Stimulated activated CD4-positive, alpha-beta T cell treated with anti-CD3 and anti-CD28 coated beads, Interleukin-1b, Interleukin-23, amount 100 ng/mL, for 4 hours (primary cell): ENCODE measurements at regions not wholly inside any gene's neighbourhood (a gene's known extent, or its start where the extent isn't known, plus 50 kb on each side); places are given as distances from the start of the nearest gene placed in this dataset.

ENCODE experiments used
- DNase-seq, 2 donors: peaks; one replicate each; pipeline ENCODE4 v3.0.0-alpha.2; 2020; ENCODE audit warnings: low read depth in 2 of 2

DNA sequence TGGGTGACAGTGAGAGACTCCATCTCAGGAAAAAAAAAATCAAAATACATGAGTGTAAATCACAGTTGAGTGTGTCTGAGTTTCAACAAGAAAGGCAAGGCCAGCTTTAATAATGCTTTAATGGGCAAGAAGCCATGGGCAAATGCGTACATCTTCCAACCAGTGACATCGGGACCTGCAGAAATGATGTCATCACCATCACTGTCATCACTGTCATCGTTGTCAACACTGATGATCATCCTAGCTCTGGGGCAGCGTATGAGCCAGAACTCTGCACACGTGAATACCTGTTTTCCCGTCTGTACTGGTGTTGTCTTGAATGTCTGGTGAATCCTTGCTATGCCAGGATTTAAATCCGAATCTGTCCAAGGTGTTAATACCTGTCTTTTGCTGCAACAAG is 712.5 kb downstream of the BRD1 start:
- no peak for DNase-seq

DNA sequence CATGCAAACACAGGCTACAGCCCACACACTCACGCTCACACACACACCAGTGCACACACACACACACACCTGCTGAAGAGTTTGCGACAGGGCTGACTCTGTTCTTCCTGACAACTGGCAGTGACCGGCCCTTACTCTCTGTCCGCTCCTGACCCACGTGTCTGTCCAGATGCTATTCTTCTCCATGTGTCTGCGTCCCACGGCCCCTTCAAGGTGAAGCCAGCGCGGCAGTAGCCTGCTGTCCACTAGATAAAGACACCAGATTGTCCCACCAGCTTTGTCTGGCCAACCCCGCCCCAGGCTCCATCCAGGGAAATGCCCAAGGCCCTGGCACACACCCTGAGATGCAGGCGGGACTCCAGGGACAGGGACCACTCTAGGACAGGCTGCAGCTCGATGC is 713.9 kb downstream of the BRD1 start:
- no peak for DNase-seq

DNA sequence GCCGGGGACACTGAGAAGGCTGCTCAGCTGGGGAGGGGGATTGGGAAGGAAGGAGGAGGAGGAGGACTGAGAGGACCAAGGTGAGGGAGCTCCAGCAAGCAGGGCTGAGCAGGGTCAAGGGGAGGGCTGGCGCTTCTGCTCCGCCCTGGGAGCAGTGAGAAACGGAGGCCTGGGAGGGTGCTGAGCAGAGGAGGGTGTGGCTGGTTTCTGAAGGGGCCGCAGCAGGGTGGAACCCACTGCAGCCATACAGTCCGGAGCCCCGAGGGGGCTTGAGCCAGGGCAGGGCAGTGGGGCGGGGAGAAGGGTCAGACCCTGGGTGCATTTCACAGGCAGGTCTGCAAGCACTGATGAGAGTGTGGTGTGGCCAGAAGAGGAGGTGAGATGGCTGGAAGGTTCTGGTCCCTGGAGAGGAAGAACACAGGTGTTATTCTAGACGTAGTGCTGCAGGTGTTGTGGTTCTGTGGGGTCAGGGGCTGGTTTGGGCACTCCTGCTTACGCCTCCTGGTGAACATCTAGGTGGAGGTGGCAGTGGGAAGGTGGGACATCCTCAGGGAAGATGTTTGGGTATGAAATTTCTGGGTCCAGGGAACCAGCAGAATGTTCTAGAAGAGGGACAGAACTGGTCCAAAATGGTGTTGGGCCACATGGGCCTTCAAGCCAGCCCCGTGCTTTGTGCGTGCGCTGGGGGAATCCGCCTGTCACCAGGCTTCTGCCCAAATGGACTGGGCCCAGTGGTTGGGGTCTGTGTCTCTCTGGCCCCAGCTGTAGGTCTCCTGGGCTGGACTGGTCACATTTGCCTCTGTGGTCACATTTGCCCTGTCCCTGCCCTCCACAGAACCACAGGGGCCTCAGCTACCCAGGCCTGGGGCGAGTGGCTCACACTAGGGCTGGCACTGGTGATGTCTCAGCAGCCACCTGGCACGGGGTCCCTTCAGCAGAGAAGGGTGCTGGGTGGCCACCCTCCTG is 714.7 kb downstream of the BRD1 start:
- DNase-seq = no peak

DNA sequence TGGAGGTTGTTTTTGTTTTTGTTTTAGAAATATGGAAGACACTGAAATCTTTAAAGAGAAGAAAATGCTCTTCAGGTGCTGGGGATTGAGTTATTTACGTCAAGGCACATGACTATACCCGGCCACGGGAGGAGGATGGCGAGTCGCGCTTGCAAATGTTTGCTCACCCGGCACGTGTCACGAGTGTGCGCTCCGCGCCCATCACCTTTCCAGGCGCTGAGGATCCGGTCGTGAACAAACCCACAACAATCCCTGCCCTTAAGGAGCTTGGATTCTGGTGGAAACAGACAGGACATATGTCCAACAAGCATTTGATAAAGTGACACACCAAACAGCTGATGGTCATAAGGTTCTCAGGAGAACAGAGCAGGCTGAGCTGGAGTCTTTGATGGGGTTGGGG is 715.5 kb downstream of the BRD1 start:
- no peak for DNase-seq

DNA sequence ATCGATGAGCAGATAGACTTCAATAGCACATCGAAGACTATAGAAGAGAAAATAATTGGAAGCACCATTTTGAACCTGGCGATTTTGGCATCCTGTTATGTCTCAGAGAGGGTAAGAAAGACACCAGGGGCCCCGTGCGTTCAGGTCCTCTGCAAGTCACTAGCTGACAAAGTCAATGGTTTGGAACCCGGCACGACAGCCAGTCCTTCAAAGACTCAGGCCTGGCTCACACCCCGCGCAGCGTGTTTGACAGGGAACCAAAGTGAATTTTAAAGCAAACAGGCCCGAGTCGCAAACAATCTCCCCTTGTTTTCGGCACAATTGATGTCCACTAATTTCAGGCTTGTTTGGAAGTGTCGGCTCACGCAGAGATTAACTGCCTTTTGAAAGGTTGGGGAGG is 716.6 kb downstream of the BRD1 start:
- no peak for DNase-seq

DNA sequence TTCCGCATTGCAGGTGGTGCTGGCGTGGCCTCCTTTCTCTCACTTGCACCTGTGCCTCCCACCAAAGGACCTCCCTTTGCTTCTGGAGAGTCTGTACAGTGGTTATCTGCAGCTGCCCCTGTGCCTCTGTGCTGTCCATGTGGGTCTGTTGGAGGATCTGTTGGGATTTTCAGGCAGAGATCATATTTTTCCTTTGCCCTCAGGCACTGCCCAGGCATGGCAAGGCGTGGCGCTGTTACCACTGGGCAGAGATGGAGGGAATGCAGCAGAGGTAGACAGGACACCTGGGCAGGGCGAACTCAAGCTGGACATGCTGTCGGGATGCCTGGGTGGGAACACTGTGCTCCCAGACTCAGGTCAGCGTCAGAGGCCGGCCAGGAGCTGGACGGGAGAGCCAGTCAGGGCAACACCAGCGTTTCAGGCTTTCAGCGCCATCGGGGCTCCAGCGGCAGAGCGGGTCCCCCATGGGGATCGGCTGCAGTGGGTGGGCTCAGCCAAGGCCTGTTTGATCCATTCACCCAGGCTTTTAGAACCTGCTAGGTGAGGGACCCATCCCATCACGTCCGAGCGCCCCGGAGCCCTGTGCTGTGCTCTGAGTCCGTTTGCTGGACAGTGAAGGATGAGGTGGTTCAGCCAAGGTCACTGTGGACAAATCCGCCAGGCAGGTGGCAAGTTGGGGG is 718.9 kb downstream of the BRD1 start:
- no peak for DNase-seq

DNA sequence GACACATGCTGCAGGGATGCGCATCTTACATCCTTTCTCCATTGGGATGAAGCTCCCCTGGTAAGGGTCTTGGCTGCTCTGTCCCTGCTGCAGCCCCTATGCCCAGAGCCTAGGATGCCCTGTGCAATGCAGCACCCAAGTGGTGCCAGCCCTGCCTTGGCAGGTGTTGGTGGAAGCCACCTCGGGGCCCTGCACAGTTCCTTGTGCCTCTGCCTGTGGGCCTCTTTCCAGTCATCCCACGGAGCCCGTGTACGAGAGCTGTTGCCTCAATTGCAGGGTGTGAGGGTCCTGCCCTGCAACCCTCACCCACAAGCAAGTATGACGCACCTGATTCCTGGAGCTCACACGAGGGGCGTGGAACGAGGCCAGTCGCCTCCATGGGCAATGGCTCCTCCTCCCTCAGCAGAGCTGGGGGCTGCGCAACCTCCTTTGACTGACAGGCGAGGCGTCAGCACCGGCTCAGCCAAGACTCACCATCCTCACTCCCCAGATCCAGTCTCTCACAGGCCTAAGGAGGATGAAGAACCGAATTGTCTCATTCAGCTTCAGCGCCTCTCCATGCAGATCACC is 719.6 kb downstream of the BRD1 start:
- no peak for DNase-seq

DNA sequence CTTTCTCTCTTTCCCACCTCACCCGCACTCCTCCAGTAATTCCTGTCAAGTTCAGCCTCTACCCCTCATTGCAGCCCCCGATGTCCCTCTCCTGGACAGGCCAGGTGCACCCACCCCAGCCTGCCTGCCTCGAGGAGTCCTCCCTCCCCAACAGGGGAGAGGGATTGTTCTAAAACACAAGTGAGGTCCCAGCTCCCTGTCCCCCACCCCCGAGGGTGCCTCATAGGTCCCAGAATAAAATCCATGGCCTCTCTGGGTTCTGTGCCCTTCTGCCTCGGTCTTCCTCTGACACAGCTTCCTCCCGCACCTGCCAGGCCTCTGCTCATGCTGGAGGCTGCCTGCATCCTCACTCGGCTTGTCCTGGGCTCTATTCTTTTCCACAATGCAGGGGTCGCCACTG is 720.1 kb downstream of the BRD1 start:
- DNase-seq = no peak

DNA sequence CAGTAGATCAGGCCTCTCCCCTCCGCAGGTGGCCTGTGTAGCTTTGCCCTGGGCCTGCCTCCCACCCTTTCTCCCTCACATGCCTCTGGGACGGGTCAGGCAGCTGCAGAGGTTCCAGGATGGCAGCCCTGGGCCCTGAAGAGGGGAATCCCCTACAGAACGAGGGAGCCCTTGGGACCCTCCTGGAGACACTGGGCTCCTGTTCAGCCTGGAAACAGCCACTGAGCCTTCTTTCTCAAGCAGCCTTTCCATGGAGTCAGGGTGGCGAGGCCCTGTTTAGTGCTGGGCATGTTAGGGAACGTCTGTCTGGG is 720.9 kb downstream of the BRD1 start:
- DNase-seq = no peak

DNA sequence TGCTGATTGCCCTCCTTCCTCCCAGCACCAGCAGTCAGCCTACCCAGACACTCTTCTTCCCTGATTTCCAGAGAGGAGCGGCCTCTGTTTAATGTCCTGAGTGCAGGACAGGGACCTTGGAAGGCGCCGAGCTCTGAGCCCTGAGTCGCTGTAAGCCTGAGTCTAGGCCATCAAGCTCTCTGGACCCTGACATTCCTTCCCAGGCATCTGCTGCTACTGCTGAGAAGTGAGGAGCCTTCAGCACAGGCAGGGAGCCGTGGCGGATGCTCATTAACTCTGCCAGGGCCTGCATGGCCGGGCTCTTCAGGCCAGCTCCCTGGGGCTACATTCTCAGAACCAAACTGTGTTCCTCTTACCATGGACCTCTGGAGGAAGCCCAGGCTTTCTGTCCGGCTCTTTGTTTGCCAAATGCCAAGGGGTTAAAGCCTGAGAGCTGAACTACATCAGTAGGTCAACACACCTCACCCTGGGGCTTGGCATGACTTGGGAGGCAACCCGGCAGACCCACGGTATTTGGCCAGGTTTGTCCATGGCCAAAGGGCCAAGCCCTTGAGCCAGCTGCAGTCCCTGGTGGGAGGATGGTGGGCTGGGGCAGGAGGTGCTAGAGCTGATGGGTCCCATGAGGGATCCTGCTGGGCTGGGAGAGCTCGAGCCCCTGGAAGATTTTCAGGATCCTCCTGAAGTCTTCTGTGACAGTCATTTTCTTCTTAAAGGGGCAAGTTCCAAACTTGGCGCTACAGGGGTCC is 721.4 kb downstream of the BRD1 start:
- DNase-seq = no peak

DNA sequence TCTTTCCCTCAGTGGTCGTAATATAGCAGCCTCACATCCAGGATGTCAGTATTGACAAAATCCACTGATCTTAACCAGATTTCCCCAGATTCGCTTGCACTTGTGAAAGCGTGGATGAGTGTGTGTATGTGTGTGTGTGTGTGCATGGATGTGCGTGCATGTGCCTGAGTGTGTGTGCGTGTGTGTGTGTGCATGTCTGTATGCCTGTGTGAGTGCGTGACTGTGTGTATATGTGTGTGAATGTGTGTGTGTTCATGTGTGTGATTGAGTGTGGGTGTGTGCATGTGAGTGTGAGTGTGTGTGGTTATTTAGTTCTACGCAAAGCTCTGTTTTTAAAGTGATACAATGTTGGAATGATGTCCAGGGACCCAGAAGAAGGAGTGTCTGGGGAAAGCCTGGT is 723.2 kb downstream of the BRD1 start:
- no peak for DNase-seq

DNA sequence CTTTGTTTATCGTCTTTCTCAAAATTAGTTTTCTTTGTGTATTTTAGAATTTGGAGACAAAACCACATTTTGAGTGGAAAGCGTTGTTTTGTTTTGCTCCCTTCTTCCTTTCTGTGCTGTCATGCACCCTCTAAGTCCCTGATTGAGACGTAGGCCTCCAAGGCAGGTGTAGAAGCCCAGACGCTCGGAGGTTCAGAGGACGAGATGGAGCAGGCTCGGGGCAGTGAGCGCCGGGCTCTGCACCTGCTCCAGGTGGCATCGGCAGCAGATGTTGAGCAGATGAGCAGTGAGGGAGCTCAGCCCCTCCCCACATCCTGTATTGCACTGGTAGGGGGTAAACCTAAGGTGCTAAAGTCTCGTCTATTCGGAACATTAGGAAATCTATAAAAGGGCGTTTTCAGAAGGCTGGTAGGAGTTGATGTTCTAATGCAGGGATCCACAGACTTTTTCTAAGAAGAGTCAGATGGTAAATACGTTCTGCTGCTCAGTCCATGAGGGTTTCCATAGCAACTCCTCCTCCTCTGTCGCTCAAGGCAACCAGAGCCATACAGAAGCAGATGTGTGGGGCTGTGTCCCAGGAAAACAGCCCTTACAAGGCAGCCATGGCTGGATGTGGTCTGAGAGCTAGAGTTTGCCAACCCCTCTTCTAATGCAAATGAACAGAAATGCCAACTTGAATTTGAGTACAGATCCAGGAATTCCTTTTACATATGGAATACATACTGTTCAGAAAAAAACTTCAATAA is 724.2 kb downstream of the BRD1 start:
- DNase-seq = no peak

DNA sequence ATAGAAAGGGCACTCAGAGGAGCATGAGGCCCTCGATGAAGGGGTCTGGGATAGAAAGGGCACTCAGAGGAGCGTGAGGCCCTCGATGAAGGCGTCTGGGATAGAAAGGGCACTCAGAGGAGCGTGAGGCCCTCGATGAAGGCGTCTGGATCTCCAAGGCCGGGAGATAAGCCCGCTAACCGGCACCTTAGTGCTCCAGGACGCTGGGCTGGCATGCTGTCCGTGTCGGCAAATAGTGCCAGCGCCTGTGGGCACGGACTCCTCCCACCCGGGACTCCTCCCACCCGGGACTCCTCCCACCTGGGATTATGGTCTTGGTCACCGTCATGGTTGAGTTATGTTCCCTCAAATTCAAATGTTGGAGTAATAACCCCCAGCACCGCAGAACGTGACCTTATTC is 725.3 kb downstream of the BRD1 start:
- no peak for DNase-seq

DNA sequence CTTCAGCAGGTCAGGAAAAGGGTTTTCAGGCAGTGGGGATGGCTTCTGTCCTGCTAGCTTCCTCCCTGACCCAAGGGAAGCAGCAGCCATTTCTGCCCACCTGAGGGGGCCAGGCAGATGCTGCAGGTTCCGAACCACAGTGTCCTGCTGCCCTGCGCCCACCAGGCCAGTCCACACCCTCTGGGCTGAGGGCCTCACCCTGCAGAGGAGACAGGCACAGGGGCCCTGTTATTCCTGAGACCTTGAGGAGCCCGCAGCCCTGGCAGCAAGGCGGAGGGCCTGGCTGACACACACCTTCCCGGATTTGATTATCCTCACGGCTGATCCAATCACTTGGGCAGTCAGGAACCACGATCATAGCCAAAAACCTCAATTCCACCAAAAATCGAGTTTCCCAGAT is 725.8 kb downstream of the BRD1 start:
- DNase-seq = no peak

DNA sequence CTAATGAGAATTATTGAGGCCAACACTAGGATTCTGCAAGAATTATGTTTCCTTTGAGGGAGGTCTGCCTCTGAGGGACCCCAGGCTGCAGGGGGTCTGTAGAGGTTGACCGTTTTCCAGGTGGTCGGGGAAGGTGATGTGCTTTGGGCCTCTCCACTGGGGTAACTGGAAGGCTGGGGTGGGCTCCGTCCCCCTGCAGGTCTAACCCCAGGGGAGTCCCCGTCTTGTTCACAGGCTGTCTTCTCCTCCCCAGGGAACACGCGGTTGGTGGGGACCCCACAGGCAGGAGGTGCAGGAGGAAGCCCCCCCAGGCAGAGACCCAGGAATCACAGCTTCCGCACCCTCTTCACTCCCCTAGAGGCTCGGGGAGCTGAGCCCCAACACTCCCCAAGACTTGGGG is 726.4 kb downstream of the BRD1 start:
- no peak for DNase-seq

DNA sequence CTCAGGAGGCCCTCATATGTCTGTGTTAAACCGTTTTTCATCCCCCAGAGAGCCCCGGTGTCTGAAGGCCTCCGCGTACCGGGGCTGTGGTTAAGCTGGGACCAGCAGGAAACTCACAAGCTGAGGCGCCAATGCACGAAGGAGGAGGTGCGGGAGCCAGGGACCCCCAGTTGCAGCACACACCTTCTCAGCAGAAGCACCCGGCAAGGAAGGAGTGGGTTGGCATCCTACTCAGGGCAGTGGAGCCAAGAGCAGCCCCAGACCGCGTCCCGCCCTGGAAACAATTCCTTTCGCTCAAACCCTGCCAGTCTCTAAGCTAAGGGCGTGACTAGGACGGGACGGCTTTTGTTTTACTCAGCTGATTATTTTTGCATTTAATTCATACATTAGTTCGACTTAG is 726.9 kb downstream of the BRD1 start:
- DNase-seq = no peak

DNA sequence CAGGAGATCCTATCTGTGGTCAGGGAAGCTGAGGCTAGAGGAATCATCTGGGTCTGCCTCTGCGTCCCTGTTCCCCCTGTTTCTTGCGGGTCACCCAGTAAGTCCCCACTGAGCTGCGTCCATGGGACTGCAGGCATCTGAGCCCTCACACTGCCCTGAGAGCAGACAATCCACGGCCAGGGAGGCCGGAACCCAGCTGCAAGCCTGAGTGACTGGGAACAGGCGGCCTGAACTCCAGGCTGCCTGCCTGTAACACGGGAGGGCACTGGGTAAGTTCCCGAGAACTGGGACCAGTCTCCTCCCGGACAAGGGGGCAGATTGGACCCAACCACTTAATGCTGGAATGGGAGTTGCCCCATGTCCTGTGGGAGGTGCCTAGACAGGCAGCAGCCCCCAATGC is 727.4 kb downstream of the BRD1 start:
- DNase-seq = no peak

DNA sequence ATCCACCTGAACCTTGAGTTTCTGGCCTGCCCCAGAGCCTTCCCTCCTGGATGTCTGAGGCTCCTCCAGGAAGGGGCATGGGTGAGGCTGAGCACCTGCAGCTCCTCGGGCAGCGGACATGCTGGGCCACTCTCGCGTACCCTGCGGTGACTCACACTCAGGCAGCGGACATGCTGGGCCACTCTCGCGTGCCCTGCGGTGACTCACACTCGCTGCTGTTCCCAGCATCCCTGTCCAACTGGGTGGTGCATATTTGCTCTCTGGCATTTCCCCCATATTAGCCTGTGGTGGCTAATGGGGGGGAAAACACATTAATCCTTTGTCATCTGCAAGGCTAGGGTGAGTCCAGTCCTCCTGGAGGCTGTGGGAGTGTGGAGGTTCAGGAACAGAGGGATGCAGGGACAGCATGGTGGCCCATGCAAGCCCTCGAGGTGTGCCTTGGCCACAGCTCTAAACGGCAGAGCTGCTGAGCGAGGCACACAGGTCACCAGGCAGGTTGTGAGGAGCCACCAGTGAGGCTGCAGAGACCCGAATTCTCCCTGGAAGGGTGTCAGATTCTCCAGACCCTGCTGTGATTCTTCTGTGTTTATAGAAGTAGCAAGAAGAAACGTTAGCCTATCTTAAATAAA is 728.1 kb downstream of the BRD1 start:
- no peak for DNase-seq

DNA sequence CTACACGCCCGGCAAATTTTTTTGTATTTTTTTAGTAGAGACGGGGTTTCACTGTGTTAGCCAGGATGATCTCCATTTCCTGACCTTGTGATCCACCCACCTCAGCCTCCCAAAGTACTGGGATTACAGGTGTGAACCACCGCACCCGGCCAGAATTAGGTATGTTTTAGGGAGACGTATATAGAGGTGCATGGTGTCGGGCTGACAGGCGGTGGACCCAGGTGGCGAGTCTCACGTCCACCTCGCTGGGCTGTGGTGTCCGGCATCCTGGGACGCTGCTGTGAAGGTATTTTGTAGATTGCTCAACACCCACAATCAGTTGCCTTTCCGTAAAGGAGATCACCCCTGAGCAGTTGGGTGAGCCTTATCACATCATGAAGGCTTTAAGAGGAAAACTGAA is 728.6 kb downstream of the BRD1 start:
- no peak for DNase-seq

DNA sequence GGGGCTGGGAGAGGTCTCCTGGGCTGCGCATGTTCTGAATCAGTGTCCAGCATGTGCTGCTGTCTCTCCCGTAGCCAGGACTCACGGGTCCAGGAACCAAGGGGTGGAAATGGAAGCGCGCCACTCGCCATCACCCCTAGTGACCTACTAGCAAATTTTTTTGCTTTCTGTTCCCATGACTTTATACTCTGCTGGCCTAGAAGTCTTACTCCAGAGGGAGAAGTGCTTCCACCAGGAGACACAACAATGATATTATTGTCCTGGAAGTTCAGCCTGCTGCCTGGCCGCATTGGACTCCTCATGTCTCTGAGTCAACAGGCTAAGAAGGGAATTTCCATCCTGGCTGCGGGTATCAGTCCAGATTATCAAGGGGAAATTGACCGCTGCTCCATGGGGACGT is 729.7 kb downstream of the BRD1 start:
- no peak for DNase-seq
